Osteoblast (primary cell): ENCODE measurements at regions not wholly inside any gene's neighbourhood (a gene's known extent, or its start where the extent isn't known, plus 50 kb on each side); places are given as distances from the start of the nearest gene placed in this dataset.
A peak's percentile ranks its signal among the peaks of the same experiment; 100 is the strongest.

Experiments
- DNase-seq: peaks from one replicate; pipeline ENCODE4 v3.0.0; 2011; ENCODE audit warnings: low spot score, mixed read lengths; ENCODE audit not compliant: insufficient read length; ENCODE audit errors: missing footprints
- H2AFZ ChIP-seq: 2 replicates; pipeline ENCODE4 v1.6.0; 2011; ENCODE audit warnings: mild to moderate bottlenecking, low read length
- H3K27ac ChIP-seq: 2 replicates; pipeline ENCODE4 v1.5.1; 2011; ENCODE audit warnings: mild to moderate bottlenecking, low read depth, low read length, moderate library complexity
- H3K27me3 ChIP-seq: 2 replicates; pipeline ENCODE4 v1.6.0; 2012; ENCODE audit warnings: mild to moderate bottlenecking, control low read depth, inconsistent platforms, low read length, moderate library complexity; ENCODE audit not compliant: insufficient read depth
- H3K36me3 ChIP-seq: 2 replicates; pipeline ENCODE4 v1.5.1; 2011; ENCODE audit warnings: mild to moderate bottlenecking, low read length, control low read depth, moderate library complexity; ENCODE audit not compliant: insufficient read depth
- H3K4me1 ChIP-seq: 2 replicates; pipeline ENCODE4 v1.5.1; 2011; ENCODE audit warnings: mild to moderate bottlenecking, low read length, control low read depth, moderate library complexity; ENCODE audit not compliant: insufficient read depth
- H3K4me2 ChIP-seq: 2 replicates; pipeline ENCODE4 v1.6.0; 2011; ENCODE audit warnings: mild to moderate bottlenecking, low read length; ENCODE audit not compliant: insufficient read depth
- H3K4me3 ChIP-seq: fragments of 200-600 bp; sonication (generic); 3 replicates; pipeline ENCODE4 v1.5.1; 2012; ENCODE audit warnings: mild to moderate bottlenecking, low read length, inconsistent platforms; ENCODE audit not compliant: insufficient read depth
- H3K79me2 ChIP-seq: 2 replicates; pipeline ENCODE4 v1.6.0; 2012; ENCODE audit warnings: mild to moderate bottlenecking, low read length, control low read depth, inconsistent platforms; ENCODE audit not compliant: insufficient read depth
- H3K9me3 ChIP-seq: 2 replicates; pipeline ENCODE4 v1.5.1; 2011; ENCODE audit warnings: low read depth, low read length, control low read depth
- H4K20me1 ChIP-seq: 2 replicates; pipeline ENCODE4 v1.6.0; 2012; ENCODE audit warnings: mild to moderate bottlenecking, low read length, control low read depth; ENCODE audit not compliant: insufficient read depth
- TF ChIP-seq, protein P1 (sequence below): IDR thresholded peaks from 2 replicates; pipeline ENCODE4 v1.5.1; 2011; ENCODE audit warnings: mild to moderate bottlenecking, low read depth, low read length, moderate library complexity; ENCODE audit errors: extremely low read depth

GRCh38 chr5:174310706-174311105, 265.2 kb downstream of the NSG2 start:
- Histone ChIP-seq H2AFZ (no peak overlapping the region), H3K27me3 (no peaks in the 10 kb centered on the region), H3K4me1 (no peaks in the 10 kb centered on the region), H3K36me3 (no peaks in the 10 kb centered on the region), H4K20me1 (no peaks in the 10 kb centered on the region), H3K79me2 (no peaks in the 10 kb centered on the region), H3K4me2 (no peak overlapping the region), H3K4me3 (no peak overlapping the region), H3K9me3 (no peaks in the 10 kb centered on the region), H3K27ac (no peak overlapping the region)
- DNase-seq, result no peak
- TF ChIP-seq, protein P1, sequence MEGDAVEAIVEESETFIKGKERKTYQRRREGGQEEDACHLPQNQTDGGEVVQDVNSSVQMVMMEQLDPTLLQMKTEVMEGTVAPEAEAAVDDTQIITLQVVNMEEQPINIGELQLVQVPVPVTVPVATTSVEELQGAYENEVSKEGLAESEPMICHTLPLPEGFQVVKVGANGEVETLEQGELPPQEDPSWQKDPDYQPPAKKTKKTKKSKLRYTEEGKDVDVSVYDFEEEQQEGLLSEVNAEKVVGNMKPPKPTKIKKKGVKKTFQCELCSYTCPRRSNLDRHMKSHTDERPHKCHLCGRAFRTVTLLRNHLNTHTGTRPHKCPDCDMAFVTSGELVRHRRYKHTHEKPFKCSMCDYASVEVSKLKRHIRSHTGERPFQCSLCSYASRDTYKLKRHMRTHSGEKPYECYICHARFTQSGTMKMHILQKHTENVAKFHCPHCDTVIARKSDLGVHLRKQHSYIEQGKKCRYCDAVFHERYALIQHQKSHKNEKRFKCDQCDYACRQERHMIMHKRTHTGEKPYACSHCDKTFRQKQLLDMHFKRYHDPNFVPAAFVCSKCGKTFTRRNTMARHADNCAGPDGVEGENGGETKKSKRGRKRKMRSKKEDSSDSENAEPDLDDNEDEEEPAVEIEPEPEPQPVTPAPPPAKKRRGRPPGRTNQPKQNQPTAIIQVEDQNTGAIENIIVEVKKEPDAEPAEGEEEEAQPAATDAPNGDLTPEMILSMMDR, result no peak

DNA sequence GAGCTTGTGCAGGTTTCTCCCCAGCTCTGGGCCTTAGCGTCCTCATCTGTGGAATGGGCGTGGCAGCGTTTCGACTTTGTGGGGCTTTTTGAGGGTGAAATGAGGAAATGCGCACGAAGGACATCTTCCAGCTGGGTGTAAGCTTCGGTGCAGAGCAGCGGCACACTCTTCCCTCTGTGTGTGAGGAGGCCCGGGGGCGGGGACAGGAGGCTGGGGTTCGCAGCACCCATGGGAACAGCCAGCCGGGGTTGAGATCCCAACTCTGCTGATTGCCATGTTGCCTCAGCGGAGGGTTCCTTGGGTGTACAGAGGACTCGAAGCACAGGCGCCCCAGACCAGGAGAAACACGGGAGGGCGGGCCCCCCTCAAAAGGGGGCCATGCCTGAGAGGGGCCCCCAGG, 265.6 kb downstream of the NSG2 start:
- H3K4me3 ChIP-seq, result no peak overlapping the region
- no peak overlapping the region for H3K27ac ChIP-seq
- H2AFZ ChIP-seq, result no peak overlapping the region
- no peak for DNase-seq
- no peaks in the 10 kb centered on the region for H3K79me2 ChIP-seq
- H3K4me1 ChIP-seq, result no peaks in the 10 kb centered on the region
- H3K9me3 ChIP-seq, result no peaks in the 10 kb centered on the region
- no peaks in the 10 kb centered on the region for H3K36me3 ChIP-seq
- TF ChIP-seq, protein P1, result no peak
- no peaks in the 10 kb centered on the region for H4K20me1 ChIP-seq
- no peak overlapping the region for H3K4me2 ChIP-seq
- H3K27me3 ChIP-seq, result no peaks in the 10 kb centered on the region

DNA sequence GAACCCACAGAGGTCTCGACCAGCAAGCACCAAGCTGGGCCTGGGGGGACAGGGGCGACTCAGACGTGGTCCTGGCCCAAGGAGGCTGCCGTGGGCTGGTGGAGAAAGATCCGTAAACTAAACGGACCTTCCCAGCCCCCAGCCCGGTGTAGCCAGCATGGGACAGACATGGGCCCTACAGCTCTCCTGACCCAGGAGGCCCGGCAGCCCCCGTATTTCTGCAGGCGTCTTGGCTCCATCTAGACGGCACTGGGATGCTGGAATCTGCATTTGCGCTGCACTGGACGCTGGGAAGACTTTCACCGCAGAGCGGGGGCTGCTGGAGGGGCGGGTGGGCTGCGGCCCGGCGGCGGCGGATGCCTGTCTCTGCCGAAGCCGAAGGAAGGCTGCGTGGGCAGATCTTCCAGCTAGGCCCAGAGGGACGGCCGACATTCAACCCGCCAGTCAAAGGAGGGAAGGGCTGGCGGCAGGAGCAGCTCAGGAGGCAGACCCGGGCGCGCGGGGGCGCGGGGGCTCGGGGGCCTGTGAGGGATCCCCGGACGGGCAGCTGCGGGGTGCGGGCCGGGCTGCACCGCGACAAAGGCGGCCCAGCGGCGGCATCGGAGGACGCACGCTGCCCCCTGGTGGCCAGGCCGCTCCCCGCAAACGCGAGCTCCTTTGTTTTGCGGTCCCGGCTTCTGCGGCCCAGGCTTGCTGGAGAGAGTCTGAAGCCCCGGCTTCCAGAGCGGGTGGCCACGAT, 266.2 kb downstream of the NSG2 start:
- Histone ChIP-seq H3K9me3 (no peaks in the 10 kb centered on the region), H3K27ac (no peak overlapping the region), H2AFZ (peak overlapping the region; percentile 51), H3K79me2 (no peaks in the 10 kb centered on the region), H4K20me1 (no peaks in the 10 kb centered on the region), H3K36me3 (no peaks in the 10 kb centered on the region), H3K4me3 (peak overlapping the region; percentile 66), H3K27me3 (no peaks in the 10 kb centered on the region), H3K4me1 (no peaks in the 10 kb centered on the region), H3K4me2 (peak overlapping the region; percentile 74)
- TF ChIP-seq, protein P1, result peak; percentile 52
- DNase-seq, result peak; percentile 98

DNA sequence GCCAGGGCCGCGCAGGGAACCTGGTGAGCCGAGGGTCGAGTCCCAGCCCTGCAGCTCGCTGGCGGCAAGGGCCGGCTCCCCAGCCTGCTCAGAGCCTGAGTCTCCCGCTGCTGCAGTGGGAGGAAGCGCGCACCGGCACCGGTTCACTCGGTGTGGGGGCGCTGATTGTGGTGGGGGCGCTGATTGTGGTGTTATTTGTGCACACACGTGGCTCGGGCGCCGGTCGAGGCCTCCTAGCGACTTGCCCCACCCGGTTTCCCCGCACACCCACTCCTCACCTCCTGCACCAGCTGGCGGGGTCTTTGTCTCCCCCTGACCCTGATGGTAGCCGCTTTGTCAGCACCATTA, 266.7 kb downstream of the NSG2 start:
- H4K20me1 ChIP-seq, result no peaks in the 10 kb centered on the region
- TF ChIP-seq, protein P1, result no peak
- no peaks in the 10 kb centered on the region for H3K27me3 ChIP-seq
- no peaks in the 10 kb centered on the region for H3K4me1 ChIP-seq
- H3K27ac ChIP-seq, result no peak overlapping the region
- H3K4me3 ChIP-seq, result peak overlapping the region; percentile 66
- no peaks in the 10 kb centered on the region for H3K36me3 ChIP-seq
- no peaks in the 10 kb centered on the region for H3K9me3 ChIP-seq
- no peak overlapping the region for H2AFZ ChIP-seq
- no peaks in the 10 kb centered on the region for H3K79me2 ChIP-seq
- DNase-seq, result no peak
- peak overlapping the region; percentile 74 for H3K4me2 ChIP-seq
